ENCODE measurements at regions not wholly inside any gene's neighbourhood (a gene's known extent, or its start where the extent isn't known, plus 50 kb on each side); places are given as distances from the start of the nearest gene placed in this dataset.

GRCh38 chr2:96427917-96428316, 77.2 kb downstream of the NEURL3 start:
- Histone ChIP-seq H3K27ac (ENCODE audit: low read length) (no peak overlapping the region), H3K4me3 (ENCODE audit: control insufficient read depth in 1 of 2, extremely low read depth in 1 of 2, low read length in 1 of 2) (no peak overlapping the region), H3K4me1 (ENCODE audit: control insufficient read depth in 1 of 2, extremely low read depth in 1 of 2, insufficient read depth in 2 of 2, low read length in 2 of 2) (no peaks in the 10 kb centered on the region), H3K36me3 (ENCODE audit: control insufficient read depth in 2 of 2, extremely low read depth in 1 of 2, insufficient read depth in 1 of 2, low read length in 1 of 2) (no peaks in the 10 kb centered on the region), H3K9me3 (no peaks in the 10 kb centered on the region), H3K27me3 (replicated peaks in 1 of 2; ENCODE audit: control insufficient read depth in 2 of 2, extremely low read depth in 1 of 2, insufficient read depth in 2 of 2, low read length in 1 of 2) (peaks cover 0 to 20% of the 10 kb centered on the region in 2 experiments)
- Mint-ChIP-seq H3K36me3 (no peaks in the 10 kb centered on the region), H3K27me3 (peaks cover 19 to 38% of the 10 kb centered on the region in 2 donors), H3K27ac (no peak overlapping the region), H3K4me1 (peaks cover 0 to 2% (median 0%) of the 10 kb centered on the region in 3 donors), H3K4me3 (no peak overlapping the region), H3K9me3 (peaks cover 0 to 8% (median 0%) of the 10 kb centered on the region in 3 donors)
- ChIA-PET POLR2A (no interaction called here), CTCF (no interaction called here)
- 50% methylated on average over 1 of the region's 1 CpG for WGBS (ENCODE audit: insufficient coverage)
- ATAC-seq (replicated peaks in 1 of 4), result no peak
- no peak for DNase-seq

- Mint-ChIP-seq H3K36me3 (no peaks in the 10 kb centered on the region), H3K9me3 (peaks cover 0 to 8% (median 0%) of the 10 kb centered on the region in 3 donors), H3K27ac (no peak overlapping the region), H3K4me1 (peaks cover 0 to 2% (median 0%) of the 10 kb centered on the region in 3 donors), H3K4me3 (no peak overlapping the region), H3K27me3 (peaks cover 19 to 38% of the 10 kb centered on the region in 2 donors)
- Histone ChIP-seq H3K27ac (ENCODE audit: low read length) (no peak overlapping the region), H3K27me3 (replicated peaks in 1 of 2; ENCODE audit: control insufficient read depth in 2 of 2, extremely low read depth in 1 of 2, insufficient read depth in 2 of 2, low read length in 1 of 2) (peaks cover 0 to 22% of the 10 kb centered on the region in 2 experiments), H3K4me3 (ENCODE audit: control insufficient read depth in 1 of 2, extremely low read depth in 1 of 2, low read length in 1 of 2) (no peak overlapping the region), H3K9me3 (no peaks in the 10 kb centered on the region), H3K36me3 (ENCODE audit: control insufficient read depth in 2 of 2, extremely low read depth in 1 of 2, insufficient read depth in 1 of 2, low read length in 1 of 2) (no peaks in the 10 kb centered on the region), H3K4me1 (ENCODE audit: control insufficient read depth in 1 of 2, extremely low read depth in 1 of 2, insufficient read depth in 2 of 2, low read length in 2 of 2) (no peaks in the 10 kb centered on the region)
- ATAC-seq (replicated peaks in 1 of 4) (no peak), DNase-seq (no peak)
- ChIA-PET CTCF (no interaction called here), POLR2A (interaction anchor here in 1 of 2 donors (0.6 kb wide), 1 partner anchor 190 kb away, joined by 4 read pairs; no protein-coding TSS in a partner anchor)
- 100% methylated on average over 3 of the region's 4 CpGs for whole genome bisulfite sequencing (ENCODE audit: insufficient coverage)
Observed at GRCh38 chr2:96427169-96427568, 78.0 kb downstream of the NEURL3 start.

GRCh38 chr2:96423828-96424227, 81.3 kb downstream of the NEURL3 start:
- ATAC-seq (replicated peaks in 1 of 4) (no peak), DNase-seq (no peak)
- Mint-ChIP-seq H3K4me3 (no peak overlapping the region), H3K36me3 (no peaks in the 10 kb centered on the region), H3K4me1 (peaks cover 0 to 2% (median 0%) of the 10 kb centered on the region in 3 donors), H3K9me3 (peaks cover 0 to 3% (median 0%) of the 10 kb centered on the region in 3 donors), H3K27ac (no peak overlapping the region), H3K27me3 (peaks cover 19 to 36% of the 10 kb centered on the region in 2 donors)
- CTCF ChIA-PET, result no interaction called here
- Histone ChIP-seq H3K4me1 (ENCODE audit: control insufficient read depth in 1 of 2, extremely low read depth in 1 of 2, insufficient read depth in 2 of 2, low read length in 2 of 2) (no peaks in the 10 kb centered on the region), H3K27ac (ENCODE audit: low read length) (no peak overlapping the region), H3K9me3 (no peaks in the 10 kb centered on the region), H3K36me3 (ENCODE audit: control insufficient read depth in 2 of 2, extremely low read depth in 1 of 2, insufficient read depth in 1 of 2, low read length in 1 of 2) (no peaks in the 10 kb centered on the region), H3K27me3 (replicated peaks in 1 of 2; ENCODE audit: control insufficient read depth in 2 of 2, extremely low read depth in 1 of 2, insufficient read depth in 2 of 2, low read length in 1 of 2) (peaks cover 0 to 20% of the 10 kb centered on the region in 2 experiments), H3K4me3 (ENCODE audit: control insufficient read depth in 1 of 2, extremely low read depth in 1 of 2, low read length in 1 of 2) (no peak overlapping the region)
- WGBS (ENCODE audit: insufficient coverage), result 100% methylated on average over 1 of the region's 2 CpGs
- POLR2A ChIA-PET, result interaction anchor here in 1 of 2 donors (0.6 kb wide), 1 partner anchor 168 kb away, joined by 4 read pairs; no protein-coding TSS in a partner anchor

Data from T-cell (primary cell).